ENCODE measurements at regions not wholly inside any gene's neighbourhood (a gene's known extent, or its start where the extent isn't known, plus 50 kb on each side); places are given as distances from the start of the nearest gene placed in this dataset.
"Not testable (repeated sequence)": the region's sequence is repeated elsewhere in the genome, so short reads cannot be mapped to it uniquely, and the experiment has no call there.

DNA sequence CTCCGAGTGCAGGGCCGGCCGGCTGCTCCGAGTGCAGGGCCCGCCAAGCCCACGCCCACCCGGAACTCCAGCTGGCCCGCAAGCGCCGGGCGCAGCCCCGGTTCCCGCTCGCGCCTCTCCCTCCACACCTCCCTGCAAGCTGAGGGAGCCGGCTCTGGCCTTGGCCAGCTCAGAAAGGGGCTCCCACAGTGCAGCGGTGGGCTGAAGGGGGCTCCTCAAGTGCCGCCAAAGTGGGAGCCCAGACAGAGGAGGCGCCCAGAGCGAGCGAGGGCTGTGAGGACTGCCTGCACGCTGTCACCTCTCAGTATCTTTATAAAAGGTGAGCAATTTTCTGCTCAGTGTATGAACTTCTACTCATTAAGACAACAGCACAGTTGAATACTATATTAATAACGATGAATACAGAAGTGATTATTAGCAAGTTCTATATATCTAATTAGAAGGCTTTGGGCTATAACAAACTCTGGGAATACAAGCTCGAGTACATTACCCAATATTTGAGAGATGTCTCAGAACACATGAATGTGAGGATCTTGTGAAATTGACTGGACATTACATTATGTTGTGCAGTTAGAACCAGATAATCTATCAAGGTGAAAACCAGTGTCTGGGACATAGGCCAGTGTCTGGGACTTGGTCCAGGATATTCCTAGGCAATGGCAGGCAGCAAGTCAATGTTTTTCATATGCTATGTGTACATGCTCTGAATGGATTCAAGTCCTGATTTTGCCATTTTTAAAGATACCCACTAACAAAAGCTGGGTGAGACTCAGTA, 112.9 kb downstream of the ZNF330 start:
- not testable (repeated sequence) for H3K36me3 ChIP-seq, H3K9me3 ChIP-seq, H3K27me3 ChIP-seq
- DNase-seq: peak; percentile 21
- peak overlapping the region; percentile 42 for H3K4me3 ChIP-seq

DNA sequence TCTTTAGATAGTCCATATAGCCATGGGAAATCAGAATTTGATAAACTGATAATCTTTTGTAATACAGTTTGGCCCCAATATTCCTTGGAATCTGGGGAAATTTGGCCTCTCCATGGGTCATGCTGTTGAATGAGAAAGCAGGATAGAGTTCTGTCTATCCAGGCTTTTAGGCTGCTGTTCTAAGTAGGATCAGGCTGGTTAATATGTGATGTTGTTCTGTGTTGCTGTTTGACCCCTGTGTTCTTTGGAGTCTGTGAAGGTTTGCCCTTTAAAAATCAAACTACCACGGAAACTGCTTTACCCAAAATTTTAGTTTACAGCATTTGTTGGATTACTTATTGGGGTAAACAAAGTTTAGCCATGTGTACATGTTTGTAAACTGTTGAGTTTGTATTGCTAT, 114.5 kb downstream of the ZNF330 start:
- H3K36me3 ChIP-seq: no peaks in the 10 kb centered on the region
- H3K4me3 ChIP-seq: no peak overlapping the region
- DNase-seq: no peak
- no peaks in the 10 kb centered on the region for H3K9me3 ChIP-seq
- H3K27me3 ChIP-seq: no peaks in the 10 kb centered on the region

DNA sequence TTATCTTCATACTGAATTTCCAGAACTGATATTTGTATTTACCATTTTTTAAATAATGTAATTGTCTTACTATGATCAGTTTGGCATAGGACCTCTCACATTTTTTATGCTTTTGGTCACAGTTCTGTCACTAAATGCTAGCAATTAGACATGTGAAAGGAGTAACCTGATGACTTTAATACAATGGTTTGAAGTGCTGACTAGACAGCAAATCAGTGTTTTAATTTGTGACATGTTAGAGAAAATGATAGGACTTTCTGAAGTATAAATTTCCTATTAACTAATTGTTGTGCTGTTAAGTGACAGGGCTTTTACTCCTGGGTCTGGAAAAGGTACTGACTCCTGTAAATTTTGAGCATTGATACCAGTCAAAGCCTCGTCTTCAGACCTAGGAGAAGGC, 117.5 kb downstream of the ZNF330 start:
- no peak for DNase-seq
- H3K4me3 ChIP-seq: no peak overlapping the region
- no peaks in the 10 kb centered on the region for H3K27me3 ChIP-seq
- no peaks in the 10 kb centered on the region for H3K36me3 ChIP-seq
- H3K9me3 ChIP-seq: no peaks in the 10 kb centered on the region

GRCh38 chr4:141339391-141339790, 118.7 kb downstream of the ZNF330 start:
- H3K27me3 ChIP-seq: no peaks in the 10 kb centered on the region
- DNase-seq: no peak
- H3K4me3 ChIP-seq: no peak overlapping the region
- no peaks in the 10 kb centered on the region for H3K9me3 ChIP-seq
- H3K36me3 ChIP-seq: no peaks in the 10 kb centered on the region

GRCh38 chr4:141339966-141340365, 119.3 kb downstream of the ZNF330 start:
- no peak overlapping the region for H3K4me3 ChIP-seq
- no peaks in the 10 kb centered on the region for H3K36me3 ChIP-seq
- DNase-seq: no peak
- no peaks in the 10 kb centered on the region for H3K27me3 ChIP-seq
- H3K9me3 ChIP-seq: no peaks in the 10 kb centered on the region

DNA sequence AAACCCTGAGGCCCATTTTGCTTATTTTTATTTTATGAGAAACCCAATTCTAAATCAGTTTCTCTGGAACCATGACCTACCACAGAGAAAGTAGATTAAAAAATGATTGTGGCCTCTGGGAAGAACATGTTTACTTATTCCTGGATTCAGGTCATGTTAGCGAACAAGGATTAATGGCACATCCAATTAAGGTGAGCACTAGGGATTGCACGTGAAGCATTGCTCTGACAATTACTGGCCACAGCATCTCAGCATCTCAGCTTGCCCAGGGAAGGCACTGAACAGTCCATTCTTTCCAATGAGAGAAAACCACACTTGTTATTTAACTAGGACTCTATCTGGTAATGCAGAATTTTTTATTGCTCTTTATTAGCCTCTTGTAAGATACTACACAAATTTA, 119.8 kb downstream of the ZNF330 start:
- Histone ChIP-seq H3K36me3 (no peaks in the 10 kb centered on the region), H3K9me3 (no peaks in the 10 kb centered on the region), H3K27me3 (no peaks in the 10 kb centered on the region), H3K4me3 (no peak overlapping the region)
- DNase-seq: no peak

DNA sequence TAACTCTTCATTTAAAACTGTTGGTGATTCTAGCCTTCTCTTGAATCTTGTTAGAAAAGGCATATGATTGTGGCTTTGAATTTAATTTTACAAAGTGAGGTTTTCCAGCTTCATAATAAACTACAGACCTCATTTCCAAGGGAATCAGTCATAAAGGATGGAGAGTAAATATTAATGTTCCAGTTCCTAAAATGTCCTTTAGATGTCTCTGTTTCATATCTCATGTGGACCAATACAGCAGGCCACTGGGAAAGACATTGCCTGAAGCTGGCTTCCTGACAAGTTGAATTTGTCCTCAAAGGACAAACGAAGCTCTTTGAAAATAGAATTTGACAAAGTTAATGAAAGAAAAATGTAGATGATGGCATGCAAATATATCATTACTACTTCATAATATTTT, 125.4 kb downstream of the ZNF330 start:
- no peaks in the 10 kb centered on the region for H3K9me3 ChIP-seq
- no peaks in the 10 kb centered on the region for H3K27me3 ChIP-seq
- no peaks in the 10 kb centered on the region for H3K36me3 ChIP-seq
- H3K4me3 ChIP-seq: no peak overlapping the region
- peak; percentile 15 for DNase-seq

GRCh38 chr4:141347684-141348083, 127.0 kb downstream of the ZNF330 start:
- no peak overlapping the region for H3K4me3 ChIP-seq
- H3K36me3 ChIP-seq: no peaks in the 10 kb centered on the region
- no peaks in the 10 kb centered on the region for H3K9me3 ChIP-seq
- no peak for DNase-seq
- H3K27me3 ChIP-seq: no peaks in the 10 kb centered on the region

DNA sequence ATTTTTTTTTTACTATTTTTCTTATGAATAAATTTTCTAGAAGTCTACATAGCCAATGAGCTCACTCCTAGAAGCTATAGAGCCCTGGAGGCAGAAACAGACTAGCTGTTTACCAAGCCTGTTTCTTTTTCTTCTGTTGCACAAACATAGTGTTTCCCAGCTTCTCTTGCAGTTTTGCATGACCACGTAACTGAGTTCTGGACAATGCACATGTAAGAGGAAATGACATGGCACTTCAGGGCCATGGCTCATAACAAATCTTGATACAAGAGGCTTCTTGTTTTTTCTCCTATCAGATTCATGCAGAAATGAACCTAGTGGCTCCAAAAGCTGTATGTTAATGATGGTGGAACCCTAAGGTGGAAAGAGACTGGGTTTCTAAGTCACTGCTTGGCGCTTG, 127.4 kb downstream of the ZNF330 start:
- no peak overlapping the region for H3K4me3 ChIP-seq
- no peaks in the 10 kb centered on the region for H3K9me3 ChIP-seq
- no peak for DNase-seq
- H3K27me3 ChIP-seq: no peaks in the 10 kb centered on the region
- H3K36me3 ChIP-seq: no peaks in the 10 kb centered on the region

DNA sequence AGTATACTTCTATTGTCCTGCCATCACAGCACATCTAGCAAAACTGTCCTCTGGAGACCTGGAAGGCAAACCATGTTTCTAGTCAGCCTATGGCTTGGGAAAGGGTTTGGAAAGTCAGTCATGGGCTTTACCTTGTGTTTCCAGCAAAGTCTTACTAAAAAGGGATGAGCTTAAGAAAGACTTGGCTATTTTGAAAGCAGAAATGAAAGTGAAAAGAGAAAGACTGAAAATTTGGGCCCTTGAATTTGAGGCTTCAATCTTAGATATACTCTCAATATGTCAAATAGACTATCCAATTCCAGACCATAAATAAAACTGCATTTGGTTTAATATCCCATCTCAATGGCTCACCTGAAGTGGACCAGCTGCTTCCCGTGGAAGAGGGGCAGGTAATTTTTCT, 127.9 kb downstream of the ZNF330 start:
- no peaks in the 10 kb centered on the region for H3K27me3 ChIP-seq
- no peaks in the 10 kb centered on the region for H3K36me3 ChIP-seq
- DNase-seq: no peak
- H3K9me3 ChIP-seq: no peaks in the 10 kb centered on the region
- no peak overlapping the region for H3K4me3 ChIP-seq

- Histone ChIP-seq H3K27me3 (no peaks in the 10 kb centered on the region), H3K36me3 (no peaks in the 10 kb centered on the region), H3K4me3 (no peak overlapping the region), H3K9me3 (no peaks in the 10 kb centered on the region)
- no peak for DNase-seq
Observed at GRCh38 chr4:141349236-141349635, 128.5 kb downstream of the ZNF330 start.

GRCh38 chr4:141350122-141350905, 129.6 kb downstream of the ZNF330 start:
- DNase-seq: peak; percentile 80
- Histone ChIP-seq H3K4me3 (no peak overlapping the region), H3K9me3 (no peaks in the 10 kb centered on the region), H3K36me3 (no peaks in the 10 kb centered on the region), H3K27me3 (no peaks in the 10 kb centered on the region)

DNA sequence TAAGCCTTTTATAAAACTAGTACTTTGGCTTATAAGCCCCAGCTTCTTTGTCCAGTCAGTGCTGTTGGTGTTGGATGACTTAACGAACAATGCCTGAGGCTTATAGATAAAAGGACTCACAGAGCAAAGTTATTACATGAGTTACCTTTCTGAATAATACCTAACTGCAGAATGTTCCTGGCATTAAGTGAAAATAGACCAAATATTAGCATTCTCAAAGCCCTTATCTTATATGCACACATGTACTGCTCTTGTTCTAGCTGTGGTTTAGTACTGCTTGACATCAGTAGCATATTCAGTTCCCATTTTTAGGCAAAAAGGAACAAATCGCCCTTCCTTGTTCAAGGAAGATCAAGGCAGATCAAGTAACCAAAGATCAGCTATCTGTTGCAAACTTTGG, 131.6 kb downstream of the ZNF330 start:
- H3K27me3 ChIP-seq: no peaks in the 10 kb centered on the region
- no peak for DNase-seq
- H3K9me3 ChIP-seq: no peaks in the 10 kb centered on the region
- H3K4me3 ChIP-seq: no peak overlapping the region
- H3K36me3 ChIP-seq: no peaks in the 10 kb centered on the region

DNA sequence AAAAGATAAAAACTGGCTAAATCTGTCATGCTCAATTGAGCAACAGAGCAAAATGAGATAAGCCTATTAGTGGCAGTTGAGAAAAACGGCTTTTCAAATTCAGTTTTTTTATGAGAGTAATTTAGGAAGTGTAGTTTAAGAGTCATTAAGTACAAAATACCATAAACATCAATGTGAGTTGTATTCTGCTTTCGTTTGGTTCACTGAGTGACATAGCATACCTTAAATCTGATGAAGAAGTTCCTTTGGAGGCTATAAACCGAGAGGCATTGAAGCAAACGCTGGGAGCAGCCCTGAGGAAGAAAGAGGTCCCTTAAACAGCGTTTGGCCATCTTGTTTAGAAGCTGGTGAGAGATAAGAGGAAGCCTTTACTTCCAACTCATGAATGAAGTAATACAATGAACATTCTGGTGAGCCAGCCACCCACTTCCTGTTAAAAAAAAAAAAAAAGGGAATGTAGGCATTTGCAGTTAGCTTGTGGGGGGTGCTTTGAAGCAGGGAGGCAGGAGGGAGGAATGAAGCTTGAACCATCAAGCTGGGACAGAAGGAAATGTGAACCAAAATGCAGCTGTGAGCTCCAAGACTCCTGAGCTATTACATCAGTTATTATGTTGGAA, 132.3 kb downstream of the ZNF330 start:
- H3K27me3 ChIP-seq: no peaks in the 10 kb centered on the region

GRCh38 chr4:141356321-141356962, 135.7 kb downstream of the ZNF330 start:
- Histone ChIP-seq H3K27me3 (no peaks in the 10 kb centered on the region), H3K36me3 (no peaks in the 10 kb centered on the region), H3K9me3 (peaks cover 3% of the 10 kb centered on the region; the same call in 1 of the 2 replicates), H3K4me3 (no peak overlapping the region)
- no peak for DNase-seq

More for the DNA sequence above, 132.3 kb downstream of the ZNF330 start:
- Histone ChIP-seq H3K4me3 (no peak overlapping the region), H3K36me3 (no peaks in the 10 kb centered on the region), H3K9me3 (no peaks in the 10 kb centered on the region)
- DNase-seq: peak; percentile 36

DNA sequence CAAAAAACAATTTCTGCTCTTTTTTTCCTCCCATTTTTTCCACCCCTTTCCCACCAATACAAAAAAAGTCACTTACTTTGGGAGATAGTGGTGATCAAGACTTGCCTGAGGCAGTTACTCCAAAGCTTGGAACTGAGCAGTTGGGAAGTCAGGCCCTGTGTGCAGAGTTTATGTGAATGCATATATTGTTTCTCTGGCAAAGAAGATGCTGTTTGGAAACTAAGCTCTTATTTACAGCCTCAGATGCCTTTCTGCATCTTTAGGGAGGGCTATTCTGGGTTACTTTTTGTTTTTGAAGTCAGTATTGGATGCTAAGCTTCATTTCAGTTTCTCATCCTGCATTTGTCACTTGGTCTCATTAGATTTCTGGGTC, 136.3 kb downstream of the ZNF330 start:
- DNase-seq: no peak
- Histone ChIP-seq H3K27me3 (no peaks in the 10 kb centered on the region), H3K9me3 (peaks cover 3% of the 10 kb centered on the region; the same call in 1 of the 2 replicates), H3K4me3 (no peak overlapping the region), H3K36me3 (no peaks in the 10 kb centered on the region)

DNA sequence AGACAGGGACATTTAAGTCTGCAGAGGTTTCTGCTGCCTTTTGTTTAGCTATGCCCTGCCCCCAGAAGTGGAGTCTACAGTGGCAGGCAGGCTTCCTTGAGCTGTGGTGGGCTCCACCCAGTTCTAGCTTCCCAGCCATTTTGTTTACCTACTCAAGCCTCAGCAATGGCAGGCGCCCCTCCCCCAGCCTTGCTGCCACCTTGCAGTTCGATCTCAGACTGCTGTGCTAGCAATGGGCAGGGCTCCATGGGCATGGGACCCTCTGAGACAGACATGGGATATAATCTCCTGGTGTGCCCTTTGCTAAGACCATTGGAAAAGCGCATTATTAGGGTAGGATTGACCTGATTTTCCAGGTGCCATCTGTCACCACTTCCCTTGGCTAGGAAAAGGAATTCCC, 147.5 kb downstream of the ZNF330 start:
- H3K27me3 ChIP-seq, H3K4me3 ChIP-seq, H3K9me3 ChIP-seq, DNase-seq, H3K36me3 ChIP-seq: not testable (repeated sequence)
